ENCODE measurements at regions not wholly inside any gene's neighbourhood (a gene's known extent, or its start where the extent isn't known, plus 50 kb on each side); places are given as distances from the start of the nearest gene placed in this dataset.

GRCh38 chr5:29950416-29951145, 1242.9 kb upstream of the CDH6 start:
- Histone ChIP-seq H3K36me3 (ENCODE audit: insufficient read depth, low read length) (no peaks in the 10 kb centered on the region), H3K27me3 (ENCODE audit: insufficient read depth, low read length, poor library complexity) (no peaks in the 10 kb centered on the region), H3K4me2 (ENCODE audit: insufficient read depth, low read length) (no peak overlapping the region), H3K9ac (ENCODE audit: low read depth, low read length) (no peak overlapping the region), H2AFZ (ENCODE audit: low read depth, low read length) (no peak overlapping the region), H3K9me3 (ENCODE audit: insufficient read depth, low read length, severe bottlenecking) (no peaks in the 10 kb centered on the region), H3K4me1 (ENCODE audit: insufficient read depth, low read length) (no peaks in the 10 kb centered on the region), H3K79me2 (ENCODE audit: insufficient read depth, low read length) (no peaks in the 10 kb centered on the region), H3K27ac (ENCODE audit: low read length) (no peak overlapping the region), H3K4me3 (ENCODE audit: low read depth in 1 of 2, low read length in 2 of 2) (no peak overlapping the region), H4K20me1 (ENCODE audit: insufficient read depth, low read length) (no peaks in the 10 kb centered on the region)
- DNase-seq (no peak), ATAC-seq (ENCODE audit: insufficient read depth, low read depth) (no peak)
- no peak for TF ChIP-seq EZH2 (IDR thresholded peaks at IDR 0.05; ENCODE audit: borderline replicate concordance, low read depth, low read length, severe bottlenecking)
- TF ChIP-seq, protein P1, sequence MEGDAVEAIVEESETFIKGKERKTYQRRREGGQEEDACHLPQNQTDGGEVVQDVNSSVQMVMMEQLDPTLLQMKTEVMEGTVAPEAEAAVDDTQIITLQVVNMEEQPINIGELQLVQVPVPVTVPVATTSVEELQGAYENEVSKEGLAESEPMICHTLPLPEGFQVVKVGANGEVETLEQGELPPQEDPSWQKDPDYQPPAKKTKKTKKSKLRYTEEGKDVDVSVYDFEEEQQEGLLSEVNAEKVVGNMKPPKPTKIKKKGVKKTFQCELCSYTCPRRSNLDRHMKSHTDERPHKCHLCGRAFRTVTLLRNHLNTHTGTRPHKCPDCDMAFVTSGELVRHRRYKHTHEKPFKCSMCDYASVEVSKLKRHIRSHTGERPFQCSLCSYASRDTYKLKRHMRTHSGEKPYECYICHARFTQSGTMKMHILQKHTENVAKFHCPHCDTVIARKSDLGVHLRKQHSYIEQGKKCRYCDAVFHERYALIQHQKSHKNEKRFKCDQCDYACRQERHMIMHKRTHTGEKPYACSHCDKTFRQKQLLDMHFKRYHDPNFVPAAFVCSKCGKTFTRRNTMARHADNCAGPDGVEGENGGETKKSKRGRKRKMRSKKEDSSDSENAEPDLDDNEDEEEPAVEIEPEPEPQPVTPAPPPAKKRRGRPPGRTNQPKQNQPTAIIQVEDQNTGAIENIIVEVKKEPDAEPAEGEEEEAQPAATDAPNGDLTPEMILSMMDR (IDR thresholded peaks at IDR 0.05; ENCODE audit: borderline replicate concordance, extremely low read depth, low read length, poor library complexity, severe bottlenecking) = no peak

- Histone ChIP-seq H3K27ac (ENCODE audit: low read length) (no peak overlapping the region), H2AFZ (ENCODE audit: low read depth, low read length) (no peak overlapping the region), H3K9ac (ENCODE audit: low read depth, low read length) (no peak overlapping the region), H3K36me3 (ENCODE audit: insufficient read depth, low read length) (no peaks in the 10 kb centered on the region), H4K20me1 (ENCODE audit: insufficient read depth, low read length) (no peaks in the 10 kb centered on the region), H3K9me3 (ENCODE audit: insufficient read depth, low read length, severe bottlenecking) (no peaks in the 10 kb centered on the region), H3K4me2 (ENCODE audit: insufficient read depth, low read length) (no peak overlapping the region), H3K27me3 (ENCODE audit: insufficient read depth, low read length, poor library complexity) (no peaks in the 10 kb centered on the region), H3K4me1 (ENCODE audit: insufficient read depth, low read length) (no peaks in the 10 kb centered on the region), H3K79me2 (ENCODE audit: insufficient read depth, low read length) (no peaks in the 10 kb centered on the region), H3K4me3 (ENCODE audit: low read depth in 1 of 2, low read length in 2 of 2) (no peak overlapping the region)
- ATAC-seq (ENCODE audit: insufficient read depth, low read depth) (no peak), DNase-seq (no peak)
- TF ChIP-seq EZH2 (IDR thresholded peaks at IDR 0.05; ENCODE audit: borderline replicate concordance, low read depth, low read length, severe bottlenecking) = no peak
- TF ChIP-seq, protein P1 (IDR thresholded peaks at IDR 0.05; ENCODE audit: borderline replicate concordance, extremely low read depth, low read length, poor library complexity, severe bottlenecking) = no peak
These were observed 1244.1 kb upstream of the CDH6 start for GRCh38 chr5:29949301-29949872.

GRCh38 chr5:29944327-29944726, 1249.2 kb upstream of the CDH6 start:
- Histone ChIP-seq H3K9me3 (ENCODE audit: insufficient read depth, low read length, severe bottlenecking) (no peaks in the 10 kb centered on the region), H3K4me1 (ENCODE audit: insufficient read depth, low read length) (no peaks in the 10 kb centered on the region), H3K27ac (ENCODE audit: low read length) (no peak overlapping the region), H3K79me2 (ENCODE audit: insufficient read depth, low read length) (no peaks in the 10 kb centered on the region), H3K27me3 (ENCODE audit: insufficient read depth, low read length, poor library complexity) (no peaks in the 10 kb centered on the region), H3K4me2 (ENCODE audit: insufficient read depth, low read length) (no peak overlapping the region), H3K36me3 (ENCODE audit: insufficient read depth, low read length) (no peaks in the 10 kb centered on the region), H3K9ac (ENCODE audit: low read depth, low read length) (no peak overlapping the region), H4K20me1 (ENCODE audit: insufficient read depth, low read length) (no peaks in the 10 kb centered on the region), H3K4me3 (ENCODE audit: low read depth in 1 of 2, low read length in 2 of 2) (no peak overlapping the region), H2AFZ (ENCODE audit: low read depth, low read length) (no peak overlapping the region)
- DNase-seq (no peak), ATAC-seq (ENCODE audit: insufficient read depth, low read depth) (no peak)
- TF ChIP-seq EZH2 (IDR thresholded peaks at IDR 0.05; ENCODE audit: borderline replicate concordance, low read depth, low read length, severe bottlenecking) = no peak
- TF ChIP-seq, protein P1 (IDR thresholded peaks at IDR 0.05; ENCODE audit: borderline replicate concordance, extremely low read depth, low read length, poor library complexity, severe bottlenecking) = no peak

Measured in DND-41 (cell line).